GM23338 (cell line): ENCODE measurements at regions not wholly inside any gene's neighbourhood (a gene's known extent, or its start where the extent isn't known, plus 50 kb on each side); places are given as distances from the start of the nearest gene placed in this dataset.

Source experiments
- ATAC-seq: fragments of 200-7000 bp; cut with Tn5 transposase; 3 replicates; pipeline ENCODE4 v1.9.1; 2020
- DNase-seq: peaks from one replicate; pipeline ENCODE4 v3.0.0-alpha.2; 2015; ENCODE audit warnings: low spot score
- H2AFZ ChIP-seq: fragments of 200-600 bp; sonication (generic); 2 replicates; pipeline ENCODE4 v1.8.0; 2016; ENCODE audit warnings: antibody characterized with exemption, mild to moderate bottlenecking, moderate library complexity
- H3F3A ChIP-seq: fragments of 200-600 bp; sonication (generic); replicated peaks from 2 replicates; pipeline ENCODE4 v1.8.0; 2017; ENCODE audit warnings: antibody characterized with exemption, mixed run types, low read depth
- H3K27ac ChIP-seq: fragments of 200-600 bp; sonication (generic); 2 replicates; pipeline ENCODE4 v1.6.1; 2016; ENCODE audit warnings: low read depth
- H3K27me3 ChIP-seq: fragments of 200-600 bp; sonication (generic); 2 replicates; pipeline ENCODE4 v1.8.0; 2016; ENCODE audit warnings: mild to moderate bottlenecking, mixed run types, moderate library complexity; ENCODE audit not compliant: insufficient read depth
- H3K36me3 ChIP-seq: fragments of 200-600 bp; sonication (generic); 2 replicates; pipeline ENCODE4 v1.8.0; 2016; ENCODE audit warnings: mild to moderate bottlenecking; ENCODE audit not compliant: insufficient read depth
- H3K4me1 ChIP-seq: fragments of 200-600 bp; sonication (generic); 2 replicates; pipeline ENCODE4 v1.8.0; 2016; ENCODE audit warnings: mild to moderate bottlenecking, moderate library complexity; ENCODE audit not compliant: insufficient read depth
- H3K4me2 ChIP-seq: fragments of 200-600 bp; sonication (generic); 2 replicates; pipeline ENCODE4 v1.7.1; 2017; ENCODE audit warnings: mixed run types
- H3K4me3 ChIP-seq: fragments of 200-600 bp; sonication (generic); 2 replicates; pipeline ENCODE4 v1.6.1; 2016; ENCODE audit warnings: mixed run types
- H3K79me2 ChIP-seq: fragments of 200-600 bp; sonication (generic); replicated peaks from 2 replicates; pipeline ENCODE4 v1.8.0; 2017; ENCODE audit warnings: mild to moderate bottlenecking; ENCODE audit not compliant: insufficient read depth
- H3K9me2 ChIP-seq: fragments of 200-600 bp; sonication (generic); 2 replicates; pipeline ENCODE4 v1.8.0; 2017; ENCODE audit not compliant: insufficient read depth
- H4K20me1 ChIP-seq: fragments of 200-600 bp; sonication (generic); replicated peaks from 2 replicates; pipeline ENCODE4 v1.8.0; 2017; ENCODE audit warnings: mild to moderate bottlenecking; ENCODE audit not compliant: insufficient read depth
- H3K27ac Mint-ChIP-seq: 2 replicates; pipeline ENCODE4 v1.8.0; 2020; ENCODE audit warnings: inconsistent platforms, mild to moderate bottlenecking, moderate library complexity, mixed read lengths
- H3K27me3 Mint-ChIP-seq: 3 replicates; pipeline ENCODE4 v1.8.0; 2022; ENCODE audit warnings: low read depth, mild to moderate bottlenecking, moderate library complexity, mixed read lengths, inconsistent platforms; ENCODE audit not compliant: insufficient read depth, poor library complexity
- H3K36me3 Mint-ChIP-seq: 3 replicates; pipeline ENCODE4 v1.8.0; 2021; ENCODE audit warnings: low read depth, mild to moderate bottlenecking, inconsistent platforms, moderate library complexity, mixed read lengths
- H3K4me1 Mint-ChIP-seq: 3 replicates; pipeline ENCODE4 v1.8.0; 2020; ENCODE audit warnings: mild to moderate bottlenecking, inconsistent platforms, mixed read lengths
- H3K4me3 Mint-ChIP-seq: 3 replicates; pipeline ENCODE4 v1.8.0; 2021; ENCODE audit warnings: moderate library complexity, mild to moderate bottlenecking, inconsistent platforms, mixed read lengths
- H3K9me3 Mint-ChIP-seq: 3 replicates; pipeline ENCODE4 v1.8.0; 2020; ENCODE audit warnings: moderate library complexity, mild to moderate bottlenecking, inconsistent platforms, mixed read lengths
- CREB1 ChIP-seq: fragments of 250-450 bp; sonication (Bioruptor Pico); IDR thresholded peaks from 2 replicates; pipeline ENCODE4 v1.5.0; 2020; ENCODE audit warnings: low read depth, mild to moderate bottlenecking, moderate library complexity
- EZH2 ChIP-seq: fragments of 200-600 bp; sonication (generic); IDR thresholded peaks from one replicate; pipeline ENCODE4 v1.8.0; 2017; ENCODE audit warnings: antibody characterized with exemption, mild to moderate bottlenecking, low read depth; ENCODE audit not compliant: unreplicated experiment
- JUNB ChIP-seq: IDR thresholded peaks from one replicate; pipeline ENCODE4 v1.6.1; 2016; ENCODE audit warnings: antibody characterized with exemption; ENCODE audit not compliant: unreplicated experiment
- STAT1 ChIP-seq: IDR thresholded peaks from one replicate; pipeline ENCODE4 v1.6.1; 2016; ENCODE audit warnings: antibody characterized with exemption; ENCODE audit not compliant: unreplicated experiment
- TF ChIP-seq, protein P1 (sequence below): IDR thresholded peaks from 2 replicates; pipeline ENCODE4 v1.6.1; 2016; ENCODE audit warnings: antibody characterized with exemption
- TF ChIP-seq, protein P2 (sequence below), 2 experiments: fragments of 200-600 bp in 1 of 2; sonication (generic) in 1 of 2; conservative IDR thresholded peaks; 2 replicates each; pipeline versions ENCODE4 v1.5.1 to v1.6.1; 2016 to 2017; ENCODE audit warnings: antibody characterized with exemption in 2 of 2, low read depth in 2 of 2, mild to moderate bottlenecking in 2 of 2, moderate library complexity in 1 of 2
- TF ChIP-seq, protein P3 (sequence below): fragments of 250-450 bp; sonication (Bioruptor Pico); IDR thresholded peaks from 2 replicates; pipeline ENCODE4 v1.5.0; 2020; ENCODE audit warnings: mild to moderate bottlenecking, moderate library complexity

DNA sequence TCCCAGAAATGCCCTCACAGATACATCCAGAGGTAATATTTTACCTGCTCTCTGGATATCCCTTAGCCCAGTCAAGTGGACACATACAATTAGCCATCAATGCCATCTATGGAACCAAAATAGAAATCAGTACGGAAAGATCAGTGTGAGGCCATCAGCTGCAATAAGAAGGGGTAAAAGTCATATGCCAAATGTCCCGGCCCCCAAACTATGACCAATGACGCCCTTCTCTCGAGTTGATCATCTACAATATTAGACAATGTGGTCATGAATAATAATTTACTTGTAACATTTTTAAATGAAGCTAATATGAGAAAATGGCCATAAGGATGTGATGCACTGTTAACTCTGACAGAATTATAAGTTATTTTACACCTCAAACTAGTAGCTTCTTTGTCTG, 588.9 kb downstream of the POM121L12 start:
- no peak for DNase-seq
- Histone ChIP-seq H2AFZ (no peak overlapping the region), H3K4me2 (no peak overlapping the region), H3K9me2 (peaks cover 19% of the 10 kb centered on the region), H3K27ac (no peak overlapping the region), H3K79me2 (no peaks in the 10 kb centered on the region), H3F3A (no peaks in the 10 kb centered on the region), H3K4me3 (no peak overlapping the region), H4K20me1 (no peaks in the 10 kb centered on the region), H3K27me3 (no peaks in the 10 kb centered on the region), H3K36me3 (no peaks in the 10 kb centered on the region), H3K4me1 (peaks cover 8% of the 10 kb centered on the region)
- peaks cover 4% of the 10 kb centered on the region; the same call in 1 of the 3 replicates for H3K36me3 Mint-ChIP-seq
- ATAC-seq = no peak
- H3K27ac Mint-ChIP-seq = no peak overlapping the region
- H3K27me3 Mint-ChIP-seq = no peaks in the 10 kb centered on the region
- H3K4me1 Mint-ChIP-seq = peaks cover 5% of the 10 kb centered on the region
- peaks cover 8% of the 10 kb centered on the region; the same call in 1 of the 3 replicates for H3K9me3 Mint-ChIP-seq
- TF ChIP-seq EZH2 (no peak), JUNB (no peak), STAT1 (no peak), CREB1 (CRISPR knock-in tag) (no peak)
- TF ChIP-seq, protein P1, sequence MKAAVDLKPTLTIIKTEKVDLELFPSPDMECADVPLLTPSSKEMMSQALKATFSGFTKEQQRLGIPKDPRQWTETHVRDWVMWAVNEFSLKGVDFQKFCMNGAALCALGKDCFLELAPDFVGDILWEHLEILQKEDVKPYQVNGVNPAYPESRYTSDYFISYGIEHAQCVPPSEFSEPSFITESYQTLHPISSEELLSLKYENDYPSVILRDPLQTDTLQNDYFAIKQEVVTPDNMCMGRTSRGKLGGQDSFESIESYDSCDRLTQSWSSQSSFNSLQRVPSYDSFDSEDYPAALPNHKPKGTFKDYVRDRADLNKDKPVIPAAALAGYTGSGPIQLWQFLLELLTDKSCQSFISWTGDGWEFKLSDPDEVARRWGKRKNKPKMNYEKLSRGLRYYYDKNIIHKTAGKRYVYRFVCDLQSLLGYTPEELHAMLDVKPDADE = no peak
- TF ChIP-seq, protein P2, sequence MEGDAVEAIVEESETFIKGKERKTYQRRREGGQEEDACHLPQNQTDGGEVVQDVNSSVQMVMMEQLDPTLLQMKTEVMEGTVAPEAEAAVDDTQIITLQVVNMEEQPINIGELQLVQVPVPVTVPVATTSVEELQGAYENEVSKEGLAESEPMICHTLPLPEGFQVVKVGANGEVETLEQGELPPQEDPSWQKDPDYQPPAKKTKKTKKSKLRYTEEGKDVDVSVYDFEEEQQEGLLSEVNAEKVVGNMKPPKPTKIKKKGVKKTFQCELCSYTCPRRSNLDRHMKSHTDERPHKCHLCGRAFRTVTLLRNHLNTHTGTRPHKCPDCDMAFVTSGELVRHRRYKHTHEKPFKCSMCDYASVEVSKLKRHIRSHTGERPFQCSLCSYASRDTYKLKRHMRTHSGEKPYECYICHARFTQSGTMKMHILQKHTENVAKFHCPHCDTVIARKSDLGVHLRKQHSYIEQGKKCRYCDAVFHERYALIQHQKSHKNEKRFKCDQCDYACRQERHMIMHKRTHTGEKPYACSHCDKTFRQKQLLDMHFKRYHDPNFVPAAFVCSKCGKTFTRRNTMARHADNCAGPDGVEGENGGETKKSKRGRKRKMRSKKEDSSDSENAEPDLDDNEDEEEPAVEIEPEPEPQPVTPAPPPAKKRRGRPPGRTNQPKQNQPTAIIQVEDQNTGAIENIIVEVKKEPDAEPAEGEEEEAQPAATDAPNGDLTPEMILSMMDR (conservative IDR thresholded peaks at IDR 0.05; ENCODE audit: low read depth in 2 of 2) = no peak
- TF ChIP-seq, protein P3, sequence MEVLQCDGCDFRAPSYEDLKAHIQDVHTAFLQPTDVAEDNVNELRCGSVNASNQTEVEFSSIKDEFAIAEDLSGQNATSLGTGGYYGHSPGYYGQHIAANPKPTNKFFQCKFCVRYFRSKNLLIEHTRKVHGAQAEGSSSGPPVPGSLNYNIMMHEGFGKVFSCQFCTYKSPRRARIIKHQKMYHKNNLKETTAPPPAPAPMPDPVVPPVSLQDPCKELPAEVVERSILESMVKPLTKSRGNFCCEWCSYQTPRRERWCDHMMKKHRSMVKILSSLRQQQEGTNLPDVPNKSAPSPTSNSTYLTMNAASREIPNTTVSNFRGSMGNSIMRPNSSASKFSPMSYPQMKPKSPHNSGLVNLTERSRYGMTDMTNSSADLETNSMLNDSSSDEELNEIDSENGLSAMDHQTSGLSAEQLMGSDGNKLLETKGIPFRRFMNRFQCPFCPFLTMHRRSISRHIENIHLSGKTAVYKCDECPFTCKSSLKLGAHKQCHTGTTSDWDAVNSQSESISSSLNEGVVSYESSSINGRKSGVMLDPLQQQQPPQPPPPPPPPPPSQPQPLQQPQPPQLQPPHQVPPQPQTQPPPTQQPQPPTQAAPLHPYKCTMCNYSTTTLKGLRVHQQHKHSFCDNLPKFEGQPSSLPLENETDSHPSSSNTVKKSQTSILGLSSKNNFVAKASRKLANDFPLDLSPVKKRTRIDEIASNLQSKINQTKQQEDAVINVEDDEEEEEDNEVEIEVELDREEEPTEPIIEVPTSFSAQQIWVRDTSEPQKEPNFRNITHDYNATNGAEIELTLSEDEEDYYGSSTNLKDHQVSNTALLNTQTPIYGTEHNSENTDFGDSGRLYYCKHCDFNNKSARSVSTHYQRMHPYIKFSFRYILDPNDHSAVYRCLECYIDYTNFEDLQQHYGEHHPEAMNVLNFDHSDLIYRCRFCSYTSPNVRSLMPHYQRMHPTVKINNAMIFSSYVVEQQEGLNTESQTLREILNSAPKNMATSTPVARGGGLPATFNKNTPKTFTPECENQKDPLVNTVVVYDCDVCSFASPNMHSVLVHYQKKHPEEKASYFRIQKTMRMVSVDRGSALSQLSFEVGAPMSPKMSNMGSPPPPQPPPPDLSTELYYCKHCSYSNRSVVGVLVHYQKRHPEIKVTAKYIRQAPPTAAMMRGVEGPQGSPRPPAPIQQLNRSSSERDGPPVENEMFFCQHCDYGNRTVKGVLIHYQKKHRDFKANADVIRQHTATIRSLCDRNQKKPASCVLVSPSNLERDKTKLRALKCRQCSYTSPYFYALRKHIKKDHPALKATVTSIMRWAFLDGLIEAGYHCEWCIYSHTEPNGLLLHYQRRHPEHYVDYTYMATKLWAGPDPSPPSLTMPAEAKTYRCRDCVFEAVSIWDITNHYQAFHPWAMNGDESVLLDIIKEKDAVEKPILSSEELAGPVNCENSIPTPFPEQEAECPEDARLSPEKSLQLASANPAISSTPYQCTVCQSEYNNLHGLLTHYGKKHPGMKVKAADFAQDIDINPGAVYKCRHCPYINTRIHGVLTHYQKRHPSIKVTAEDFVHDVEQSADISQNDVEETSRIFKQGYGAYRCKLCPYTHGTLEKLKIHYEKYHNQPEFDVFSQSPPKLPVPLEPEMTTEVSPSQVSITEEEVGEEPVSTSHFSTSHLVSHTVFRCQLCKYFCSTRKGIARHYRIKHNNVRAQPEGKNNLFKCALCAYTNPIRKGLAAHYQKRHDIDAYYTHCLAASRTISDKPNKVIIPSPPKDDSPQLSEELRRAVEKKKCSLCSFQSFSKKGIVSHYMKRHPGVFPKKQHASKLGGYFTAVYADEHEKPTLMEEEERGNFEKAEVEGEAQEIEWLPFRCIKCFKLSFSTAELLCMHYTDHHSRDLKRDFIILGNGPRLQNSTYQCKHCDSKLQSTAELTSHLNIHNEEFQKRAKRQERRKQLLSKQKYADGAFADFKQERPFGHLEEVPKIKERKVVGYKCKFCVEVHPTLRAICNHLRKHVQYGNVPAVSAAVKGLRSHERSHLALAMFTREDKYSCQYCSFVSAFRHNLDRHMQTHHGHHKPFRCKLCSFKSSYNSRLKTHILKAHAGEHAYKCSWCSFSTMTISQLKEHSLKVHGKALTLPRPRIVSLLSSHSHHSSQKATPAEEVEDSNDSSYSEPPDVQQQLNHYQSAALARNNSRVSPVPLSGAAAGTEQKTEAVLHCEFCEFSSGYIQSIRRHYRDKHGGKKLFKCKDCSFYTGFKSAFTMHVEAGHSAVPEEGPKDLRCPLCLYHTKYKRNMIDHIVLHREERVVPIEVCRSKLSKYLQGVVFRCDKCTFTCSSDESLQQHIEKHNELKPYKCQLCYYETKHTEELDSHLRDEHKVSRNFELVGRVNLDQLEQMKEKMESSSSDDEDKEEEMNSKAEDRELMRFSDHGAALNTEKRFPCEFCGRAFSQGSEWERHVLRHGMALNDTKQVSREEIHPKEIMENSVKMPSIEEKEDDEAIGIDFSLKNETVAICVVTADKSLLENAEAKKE (CRISPR knock-in tag) = no peak
- no peak overlapping the region for H3K4me3 Mint-ChIP-seq
